Esophagus squamous epithelium (tissue), 5 donors: ENCODE measurements at regions not wholly inside any gene's neighbourhood (a gene's known extent, or its start where the extent isn't known, plus 50 kb on each side); places are given as distances from the start of the nearest gene placed in this dataset.
"Not testable (repeated sequence)": the region's sequence is repeated elsewhere in the genome, so short reads cannot be mapped to it uniquely, and the experiment has no call there.

Experiments used
- DNase-seq: peaks from one replicate; lab custom pipeline; 2025; lab: John Stamatoyannopoulos, UW
- H3K27ac ChIP-seq, 4 donors: fragments of 200-600 bp; sonication (generic); one replicate each; pipeline ENCODE4 v1.5.1; 2016 to 2019; ENCODE audit warnings: mild to moderate bottlenecking in 1 of 4
- H3K27me3 ChIP-seq, 4 donors: fragments of 200-600 bp; sonication (generic); 1 replicate in 3 of 4; 2 replicates in 1 of 4; pipeline versions ENCODE4 v1.5.1 to v1.6.0; 2017 to 2021; ENCODE audit warnings: antibody characterized with exemption in 1 of 4
- H3K36me3 ChIP-seq, 3 donors: fragments of 200-600 bp; sonication (generic); one replicate each; pipeline ENCODE4 v1.5.1; 2016 to 2019
- H3K4me1 ChIP-seq, 3 donors: fragments of 200-600 bp; sonication (generic); one replicate each; pipeline ENCODE4 v1.5.1; 2017 to 2019
- H3K4me3 ChIP-seq, 4 donors: fragments of 200-600 bp; sonication (generic); 1 replicate in 3 of 4; 2 replicates in 1 of 4; pipeline ENCODE4 v1.5.1; 2016 to 2019; ENCODE audit warnings: mild to moderate bottlenecking in 2 of 4, moderate library complexity in 1 of 4
- H3K9me3 ChIP-seq, 3 donors: fragments of 200-600 bp; sonication (generic); one replicate each; pipeline ENCODE4 v1.5.1; 2016 to 2019
- WGBS, 2 donors: methylation state at CpG; one replicate each; pipeline ENCODE4 v1.1.5; 2018; 5-methylcytosine and 5-hydroxymethylcytosine counted together
- intact Hi-C: fragments of 100-400 bp; cut with DNase I; formaldehyde crosslinking; loops from one replicate; pipeline ENCODE4 v1.15.0; 2022
- donor health status: DM: yes; HTN: yes; CAD: no.

DNA sequence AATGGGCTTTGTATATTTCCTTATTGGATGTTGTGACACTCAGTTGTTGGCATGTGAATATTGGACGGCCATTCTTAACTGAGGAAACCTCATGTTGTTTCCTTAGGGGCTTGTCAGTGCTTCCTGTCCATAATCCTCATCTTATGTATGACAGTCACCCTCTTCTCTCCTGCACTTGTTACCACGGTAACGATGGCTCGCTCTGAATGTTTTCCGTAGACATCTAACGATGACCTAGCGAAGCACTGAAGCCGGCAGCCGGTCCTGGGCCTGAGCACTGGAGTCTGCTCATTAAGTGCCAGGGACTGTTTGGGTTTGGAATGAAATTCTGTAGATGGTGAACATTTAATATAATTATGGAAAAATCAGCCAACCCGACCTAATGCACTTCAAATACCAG, 242.7 kb upstream of the NBPF12 start:
- WGBS, 2 donors = 36 to 44% methylated on average over 1 of the region's 10 CpGs
- DNase-seq, H3K27ac ChIP-seq, intact Hi-C loops, H3K27me3 ChIP-seq, H3K4me3 ChIP-seq, H3K4me1 ChIP-seq, H3K36me3 ChIP-seq, H3K9me3 ChIP-seq: not testable (repeated sequence)

DNA sequence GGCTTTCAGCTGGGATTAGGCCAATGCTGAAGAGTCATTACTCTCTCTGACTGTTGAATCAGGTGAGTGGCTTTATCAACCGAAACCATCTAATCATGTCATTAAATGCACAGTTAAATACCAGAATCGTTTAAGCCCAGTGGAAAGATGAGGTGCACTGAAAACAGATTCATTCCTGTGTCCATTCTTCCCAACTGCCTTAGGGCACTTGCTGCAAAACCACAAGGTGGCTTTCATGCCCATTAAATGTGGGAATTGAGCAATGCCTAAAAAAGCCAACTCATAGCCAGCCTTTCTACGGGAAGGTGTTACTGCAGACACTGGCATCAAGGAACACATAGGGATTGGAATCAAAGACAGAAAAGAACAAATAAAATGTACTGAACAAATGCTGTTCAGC, 246.3 kb upstream of the NBPF12 start:
- H3K4me3 ChIP-seq, H3K9me3 ChIP-seq, H3K27me3 ChIP-seq, H3K27ac ChIP-seq, DNase-seq, H3K36me3 ChIP-seq, intact Hi-C loops, H3K4me1 ChIP-seq: not testable (repeated sequence)
- 0% methylated on average over 1 of the region's 3 CpGs; no CpG with 5 or more reads in 1 of the 2 donors for WGBS, 2 donors

DNA sequence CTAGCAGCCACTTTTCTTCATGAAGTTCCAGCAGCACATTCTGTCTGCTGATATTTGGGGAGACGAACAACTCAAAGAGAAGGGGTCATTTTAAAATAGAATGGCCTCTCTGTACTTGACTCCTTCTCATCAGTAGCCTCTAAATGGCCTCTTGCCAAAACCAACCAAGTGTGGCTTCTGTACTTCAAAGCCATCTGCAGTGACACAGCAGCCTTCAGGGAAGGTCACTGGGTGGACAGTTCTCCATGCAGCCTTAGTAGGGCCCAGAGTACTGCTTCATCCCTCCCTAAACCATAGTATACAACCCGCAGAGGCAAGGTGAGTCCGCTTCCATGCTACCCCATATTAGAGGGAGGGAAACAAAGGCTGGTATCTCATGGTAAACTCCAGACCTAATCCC, 249.2 kb upstream of the NBPF12 start:
- H3K4me3 ChIP-seq, DNase-seq, H3K9me3 ChIP-seq, H3K27me3 ChIP-seq, H3K4me1 ChIP-seq, H3K27ac ChIP-seq, H3K36me3 ChIP-seq, intact Hi-C loops: not testable (repeated sequence)
- WGBS, 2 donors = 40% methylated on average over 1 of the region's 3 CpGs; no CpG with 5 or more reads in 1 of the 2 donors

DNA sequence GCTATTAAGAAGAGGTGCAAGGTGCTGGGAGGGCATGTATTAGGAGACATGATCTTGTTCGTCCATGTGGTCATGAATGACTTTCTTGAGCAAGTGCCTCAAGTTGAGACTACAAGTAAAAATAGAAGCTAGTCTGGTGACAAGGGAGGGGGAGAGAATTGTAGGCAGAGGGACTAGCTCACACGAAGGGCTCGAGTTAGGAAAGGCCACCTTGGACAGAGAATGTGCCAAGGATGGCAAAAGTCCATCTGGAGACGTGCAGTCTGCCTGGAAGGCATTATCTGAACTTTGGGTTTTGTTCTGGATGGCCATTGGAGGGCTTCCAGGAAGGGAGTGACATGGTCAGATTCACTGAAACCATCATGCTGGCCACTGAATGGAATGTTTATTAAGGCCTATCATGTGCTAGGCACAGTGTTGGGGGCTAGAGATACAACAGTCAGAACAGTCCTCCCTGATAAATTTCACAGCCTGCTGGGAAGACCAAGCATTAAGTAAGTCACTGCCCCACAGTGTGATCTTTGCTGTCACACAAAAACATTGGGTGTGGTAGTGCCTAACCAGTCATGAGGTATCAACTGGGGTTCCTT, 251.3 kb upstream of the NBPF12 start:
- H3K9me3 ChIP-seq, H3K4me1 ChIP-seq, intact Hi-C loops, H3K36me3 ChIP-seq, DNase-seq, H3K27me3 ChIP-seq, H3K27ac ChIP-seq, H3K4me3 ChIP-seq: not testable (repeated sequence)
- 28 to 43% methylated on average over 3 to 4 of the region's 4 CpGs for WGBS, 2 donors

DNA sequence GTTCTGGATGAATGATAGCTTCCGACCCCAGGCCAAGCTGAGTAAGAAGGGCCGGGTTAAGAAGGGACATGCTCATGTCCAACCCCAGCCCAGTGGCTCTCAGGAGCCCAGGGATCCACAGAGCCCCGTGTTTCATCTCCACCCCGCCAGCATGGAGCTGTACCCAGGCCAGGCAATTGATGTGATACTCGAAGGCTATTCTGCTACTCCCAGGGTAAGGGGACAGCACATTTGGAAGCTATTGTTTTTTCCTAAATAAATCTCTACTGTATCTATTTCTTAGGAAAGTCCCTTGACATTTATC, 255.0 kb upstream of the NBPF12 start:
- DNase-seq, H3K36me3 ChIP-seq, H3K9me3 ChIP-seq, H3K4me1 ChIP-seq, intact Hi-C loops, H3K27ac ChIP-seq, H3K27me3 ChIP-seq, H3K4me3 ChIP-seq: not testable (repeated sequence)
- no CpG with 5 or more reads among the region's 5 CpGs for WGBS, 2 donors

DNA sequence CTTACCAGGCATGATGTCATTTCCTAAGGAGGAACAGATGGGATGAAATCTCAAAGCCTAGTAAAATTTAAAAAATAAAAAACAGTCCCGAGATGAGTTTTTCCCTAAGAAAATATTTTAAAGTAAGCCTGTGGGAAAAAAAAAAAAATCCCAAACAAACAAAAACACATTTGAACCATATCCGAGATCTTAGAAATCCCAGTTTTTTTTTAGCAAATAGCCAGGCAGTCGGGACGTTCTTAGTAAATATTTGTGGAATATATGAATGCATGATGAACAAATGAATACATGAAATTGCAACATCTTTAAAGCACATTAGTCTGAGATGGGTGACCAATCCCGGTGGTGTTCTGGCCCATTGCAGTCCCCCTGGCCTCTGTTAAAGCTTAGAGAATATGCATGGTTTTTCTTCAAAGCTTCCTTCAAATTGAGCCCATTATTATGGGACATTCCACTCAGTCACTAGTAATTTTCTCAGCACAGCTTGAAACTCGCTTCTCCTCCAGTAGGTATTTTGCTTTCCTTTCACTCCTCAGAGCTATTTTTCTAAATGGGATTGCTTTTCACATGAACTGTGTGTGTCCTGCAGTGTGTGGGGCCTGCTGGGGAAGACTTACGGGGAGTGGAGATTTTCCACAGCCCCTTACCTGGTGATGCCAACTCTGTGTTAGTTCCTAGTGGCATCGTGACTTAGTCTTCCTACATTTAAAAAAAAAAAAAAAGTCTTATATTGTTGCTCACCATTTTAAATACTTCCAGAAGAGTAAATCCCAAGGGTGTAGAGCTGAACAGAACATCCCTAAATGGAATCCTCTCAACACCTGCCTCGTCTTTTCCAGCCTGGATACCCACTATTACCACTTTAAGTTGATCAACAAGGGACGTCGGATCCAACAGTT, 255.6 kb upstream of the NBPF12 start:
- H3K27ac ChIP-seq, H3K36me3 ChIP-seq, DNase-seq, H3K27me3 ChIP-seq, H3K4me3 ChIP-seq, H3K9me3 ChIP-seq, intact Hi-C loops, H3K4me1 ChIP-seq: not testable (repeated sequence)
- WGBS, 2 donors = 64 to 65% methylated on average over 3 to 5 of the region's 11 CpGs

DNA sequence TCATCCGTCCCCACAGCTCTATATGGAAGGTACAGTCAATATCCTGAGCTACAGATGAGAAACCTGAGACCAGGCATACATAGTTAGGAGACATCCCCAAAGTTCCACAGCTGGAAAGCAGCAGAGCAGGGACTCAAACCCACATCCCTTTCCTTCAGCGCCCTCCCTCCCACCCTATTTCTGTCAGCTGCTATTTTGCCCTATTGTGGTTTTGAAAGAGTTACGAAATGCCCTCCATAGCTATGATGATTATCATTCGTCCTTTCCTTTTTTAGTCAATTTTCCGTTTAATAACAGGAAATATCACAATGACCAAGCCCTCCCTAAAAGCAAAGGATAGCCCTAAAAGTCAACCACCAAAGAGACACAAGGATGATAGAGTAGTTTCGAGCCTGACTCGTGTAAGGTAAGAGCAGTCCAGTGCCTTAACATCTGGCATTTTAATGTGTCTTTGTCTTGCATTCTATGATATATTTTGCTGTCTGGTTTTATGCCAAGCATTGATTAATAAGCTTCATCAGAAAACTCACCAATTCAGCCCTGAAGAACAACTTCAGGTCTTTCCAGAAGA, 264.3 kb upstream of the NBPF12 start:
- H3K4me3 ChIP-seq, H3K9me3 ChIP-seq, intact Hi-C loops, H3K27me3 ChIP-seq, DNase-seq, H3K27ac ChIP-seq, H3K36me3 ChIP-seq, H3K4me1 ChIP-seq: not testable (repeated sequence)
- 40 to 57% methylated on average over 1 to 3 of the region's 7 CpGs for WGBS, 2 donors

DNA sequence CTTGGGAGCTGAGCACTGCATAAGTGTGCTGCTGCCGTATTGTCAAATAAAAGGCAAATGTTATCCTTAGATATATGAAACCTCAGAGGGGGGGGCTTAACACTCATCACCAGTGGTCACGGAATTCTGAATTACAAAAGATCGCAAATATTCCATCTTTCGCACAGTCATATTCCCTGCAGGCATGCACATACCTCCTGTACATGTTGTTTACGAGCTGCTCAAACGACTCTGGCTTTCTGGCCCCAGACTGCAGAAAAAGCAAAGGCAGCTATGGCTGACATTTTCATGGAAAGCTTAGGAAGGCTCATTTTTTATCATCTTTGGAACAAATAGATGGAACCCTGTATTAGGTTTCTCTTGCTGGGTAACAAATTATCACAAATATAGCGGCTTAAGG, 265.5 kb upstream of the NBPF12 start:
- H3K27me3 ChIP-seq, H3K27ac ChIP-seq, H3K9me3 ChIP-seq, intact Hi-C loops, H3K4me1 ChIP-seq, DNase-seq, H3K36me3 ChIP-seq, H3K4me3 ChIP-seq: not testable (repeated sequence)
- 55 to 60% methylated on average over 1 to 3 of the region's 7 CpGs for WGBS, 2 donors

DNA sequence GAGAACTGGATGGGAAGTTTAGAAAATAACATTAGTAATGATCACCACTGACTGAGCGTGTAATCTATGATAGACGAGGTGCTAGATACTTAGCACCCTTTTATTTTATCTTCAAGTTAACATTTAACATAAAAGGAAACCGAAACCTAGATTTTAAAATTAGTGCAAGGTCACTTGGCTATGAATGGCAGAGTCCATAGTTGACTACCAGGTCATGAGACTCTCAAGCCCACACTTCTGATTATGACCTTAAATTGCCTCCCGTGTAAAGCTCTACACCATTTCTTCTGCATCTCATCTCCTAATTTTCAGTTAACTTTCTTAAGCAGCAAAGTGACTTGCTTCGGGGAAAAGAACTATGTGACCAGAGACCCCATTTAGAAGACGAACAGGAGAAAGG, 266.5 kb upstream of the NBPF12 start:
- H3K27me3 ChIP-seq, intact Hi-C loops, H3K4me1 ChIP-seq, DNase-seq, H3K9me3 ChIP-seq, H3K36me3 ChIP-seq, H3K4me3 ChIP-seq, H3K27ac ChIP-seq: not testable (repeated sequence)
- 100% methylated on average over 1 to 2 of the region's 6 CpGs for WGBS, 2 donors

DNA sequence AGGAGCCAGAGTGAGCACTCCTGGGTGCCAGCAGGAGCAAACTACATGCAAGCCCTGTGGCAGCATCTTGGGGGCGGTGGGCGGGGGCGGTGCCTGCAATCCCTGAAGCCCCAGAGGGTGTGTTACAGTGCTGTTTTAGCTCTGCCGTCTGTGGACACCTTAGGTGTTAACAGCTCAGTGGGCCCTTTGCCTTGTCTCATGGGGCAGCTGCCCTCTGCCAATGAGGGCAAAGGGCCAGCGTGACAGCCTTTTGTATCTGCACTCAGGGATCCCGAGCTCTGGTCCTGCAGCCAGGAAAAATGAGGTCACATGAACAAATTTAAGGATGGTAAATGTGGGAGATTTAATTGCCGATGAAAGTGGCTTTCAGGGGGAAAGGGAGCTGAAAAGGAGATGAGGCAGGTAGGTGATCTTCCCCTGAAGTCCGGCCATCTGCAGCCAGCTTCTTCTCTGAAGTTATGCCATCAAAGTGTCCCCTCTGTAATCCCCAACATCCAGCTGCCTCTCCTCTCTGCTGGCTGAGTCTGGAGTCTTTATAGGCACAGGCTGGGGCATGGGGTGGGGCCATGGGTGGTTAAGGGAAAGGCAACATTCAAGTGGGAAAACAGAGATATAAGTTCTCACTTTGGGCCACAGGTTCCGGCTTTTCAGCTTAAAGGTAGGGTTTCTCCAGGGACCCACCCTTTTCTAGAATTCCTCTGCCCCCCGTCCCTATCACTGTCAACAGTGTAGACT, 267.1 kb upstream of the NBPF12 start:
- H3K27ac ChIP-seq, H3K36me3 ChIP-seq, intact Hi-C loops, H3K4me3 ChIP-seq, H3K9me3 ChIP-seq, H3K4me1 ChIP-seq, DNase-seq, H3K27me3 ChIP-seq: not testable (repeated sequence)
- WGBS, 2 donors = 72 to 82% methylated on average over 3 to 4 of the region's 10 CpGs

DNA sequence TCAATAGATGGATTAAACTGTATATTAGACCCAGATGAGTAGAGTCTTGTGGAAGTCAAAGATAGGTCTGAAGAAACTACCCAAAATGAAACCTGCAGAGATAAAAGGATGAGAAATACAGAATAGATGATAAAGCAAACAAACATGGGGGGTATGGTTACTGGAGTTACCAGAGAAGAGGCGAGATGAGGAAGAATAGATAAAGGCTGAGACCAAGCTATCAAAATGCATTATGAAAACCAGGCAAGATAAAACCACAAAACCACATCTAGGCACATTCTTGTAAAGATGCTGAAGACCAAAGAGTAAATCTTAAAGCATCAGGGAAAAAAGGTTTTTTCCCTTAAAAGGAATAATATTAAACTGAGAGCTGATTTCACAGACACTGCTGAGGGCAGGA, 271.8 kb upstream of the NBPF12 start:
- no CpG with 5 or more reads among the region's 1 CpG for WGBS, 2 donors
- H3K27ac ChIP-seq, H3K36me3 ChIP-seq, intact Hi-C loops, H3K4me1 ChIP-seq, DNase-seq, H3K9me3 ChIP-seq, H3K27me3 ChIP-seq, H3K4me3 ChIP-seq: not testable (repeated sequence)

DNA sequence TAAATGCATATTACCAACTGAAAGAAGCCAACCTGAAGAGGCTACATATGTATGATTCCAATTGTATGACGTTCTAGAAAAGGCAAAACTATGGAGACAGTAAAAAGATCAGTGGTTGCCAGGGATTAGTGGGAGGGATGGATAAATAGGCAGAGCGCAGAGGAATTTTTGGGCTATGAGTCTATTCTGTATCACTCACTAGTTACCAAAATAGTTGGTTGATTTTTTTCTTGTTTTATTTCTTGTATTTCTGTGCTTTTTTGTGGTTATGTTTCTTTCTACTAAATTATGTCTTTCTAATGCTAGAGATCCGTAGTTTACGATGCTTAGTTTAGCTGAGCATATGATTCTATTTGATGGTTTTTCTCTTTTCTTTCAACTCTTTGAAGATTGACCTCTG, 277.9 kb upstream of the NBPF12 start:
- H3K4me1 ChIP-seq = not testable (repeated sequence)
- WGBS, 2 donors = 73 to 82% methylated on average over 3 to 4 of the region's 4 CpGs

More for the DNA sequence above, 277.9 kb upstream of the NBPF12 start:
- H3K27ac ChIP-seq, DNase-seq, H3K27me3 ChIP-seq, H3K36me3 ChIP-seq, H3K4me3 ChIP-seq, intact Hi-C loops, H3K9me3 ChIP-seq: not testable (repeated sequence)
